ENCODE measurements at regions not wholly inside any gene's neighbourhood (a gene's known extent, or its start where the extent isn't known, plus 50 kb on each side); places are given as distances from the start of the nearest gene placed in this dataset.

- no peak for FAIRE-seq
Observed at GRCh38 chr19:30130356-30131122, 188.5 kb downstream of the URI1 start.

GRCh38 chr19:30131246-30131645, 189.2 kb downstream of the URI1 start:
- no peak for FAIRE-seq

GRCh38 chr19:30131722-30132291, 189.8 kb downstream of the URI1 start:
- no peak for FAIRE-seq

GRCh38 chr19:30132343-30133075, 190.5 kb downstream of the URI1 start:
- no peak for FAIRE-seq

GRCh38 chr19:30133803-30134202, 191.8 kb downstream of the URI1 start:
- no peak for FAIRE-seq

- no peak for FAIRE-seq
Observed at GRCh38 chr19:30135093-30135757, 193.2 kb downstream of the URI1 start.

GRCh38 chr19:30135797-30136196, 193.8 kb downstream of the URI1 start:
- FAIRE-seq = no peak

GRCh38 chr19:30136611-30137195, 194.7 kb downstream of the URI1 start:
- FAIRE-seq = no peak

GRCh38 chr19:30137747-30138146, 195.7 kb downstream of the URI1 start:
- no peak for FAIRE-seq

GRCh38 chr19:30144242-30144758, 202.3 kb downstream of the URI1 start:
- no peak for FAIRE-seq

- FAIRE-seq = no peak
Observed at GRCh38 chr19:30144802-30145201, 202.8 kb downstream of the URI1 start.

- FAIRE-seq = no peak
Observed at GRCh38 chr19:30145467-30145866, 203.4 kb downstream of the URI1 start.

GRCh38 chr19:30146346-30146745, 204.3 kb downstream of the URI1 start:
- no peak for FAIRE-seq

- FAIRE-seq = no peak
Observed at GRCh38 chr19:30148039-30148790, 206.2 kb downstream of the URI1 start.

GRCh38 chr19:30148803-30149202, 206.8 kb downstream of the URI1 start:
- no peak for FAIRE-seq

GRCh38 chr19:30149300-30149699, 207.3 kb downstream of the URI1 start:
- FAIRE-seq = no peak

- no peak for FAIRE-seq
Observed at GRCh38 chr19:30150626-30151025, 208.6 kb downstream of the URI1 start.

GRCh38 chr19:30151081-30151480, 209.0 kb downstream of the URI1 start:
- no peak for FAIRE-seq

GRCh38 chr19:30152510-30153291, 210.7 kb downstream of the URI1 start:
- no peak for FAIRE-seq

- FAIRE-seq = no peak
Observed at GRCh38 chr19:30153326-30154210, 211.5 kb downstream of the URI1 start.

Data from A204.1 (cell line).